BE2C (cell line): ENCODE measurements at regions not wholly inside any gene's neighbourhood (a gene's known extent, or its start where the extent isn't known, plus 50 kb on each side); places are given as distances from the start of the nearest gene placed in this dataset.

Experiments
- DNase-seq: peaks from one replicate; pipeline ENCODE4 v3.0.0-alpha.2; 2020
- H3K27me3 ChIP-seq: fragments of 250-450 bp; sonication (Bioruptor Pico); 2 replicates; pipeline ENCODE4 v1.5.1; 2020; ENCODE audit warnings: mild to moderate bottlenecking
- H3K36me3 ChIP-seq: fragments of 250-450 bp; sonication (Bioruptor Pico); 2 replicates; pipeline ENCODE4 v1.5.1; 2020; ENCODE audit warnings: mild to moderate bottlenecking
- H3K4me1 ChIP-seq: fragments of 250-450 bp; sonication (Bioruptor Pico); 2 replicates; pipeline ENCODE4 v1.5.1; 2020
- H3K4me3 ChIP-seq: 2 replicates; pipeline ENCODE4 v1.5.1; 2011; ENCODE audit warnings: low read depth, low read length
- H3K9me3 ChIP-seq: fragments of 250-450 bp; sonication (Bioruptor Pico); 2 replicates; pipeline ENCODE4 v1.5.1; 2020
- TF ChIP-seq, protein P1 (sequence below): IDR thresholded peaks from 2 replicates; pipeline ENCODE4 v1.5.1; 2012; ENCODE audit warnings: mild to moderate bottlenecking, low read depth, low read length

DNA sequence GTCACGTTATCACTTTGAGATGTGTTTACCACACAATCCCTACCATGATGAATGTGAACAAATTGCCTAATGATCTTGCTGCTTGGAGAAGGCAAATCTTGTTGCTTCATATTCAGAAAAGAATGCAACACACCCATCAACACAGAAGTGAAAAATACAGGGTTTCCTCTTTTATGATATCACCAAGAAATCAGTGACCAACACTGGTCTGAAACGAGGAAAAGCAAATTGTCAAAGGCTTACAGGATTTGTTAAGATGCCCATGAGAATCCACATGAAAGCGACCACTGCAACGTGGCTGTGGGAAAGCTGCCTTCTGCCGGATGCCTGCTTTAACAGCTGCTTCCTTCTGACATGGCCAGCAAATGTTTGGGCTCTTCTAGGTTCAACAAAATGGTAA lies 397.6 kb upstream of the LRATD1 start:
- H3K4me3 ChIP-seq = no peak overlapping the region
- H3K4me1 ChIP-seq = no peaks in the 10 kb centered on the region
- H3K36me3 ChIP-seq = no peaks in the 10 kb centered on the region
- peaks cover 6% of the 10 kb centered on the region; the same call in 1 of the 2 replicates for H3K27me3 ChIP-seq
- DNase-seq = no peak
- H3K9me3 ChIP-seq = no peaks in the 10 kb centered on the region
- TF ChIP-seq, protein P1, sequence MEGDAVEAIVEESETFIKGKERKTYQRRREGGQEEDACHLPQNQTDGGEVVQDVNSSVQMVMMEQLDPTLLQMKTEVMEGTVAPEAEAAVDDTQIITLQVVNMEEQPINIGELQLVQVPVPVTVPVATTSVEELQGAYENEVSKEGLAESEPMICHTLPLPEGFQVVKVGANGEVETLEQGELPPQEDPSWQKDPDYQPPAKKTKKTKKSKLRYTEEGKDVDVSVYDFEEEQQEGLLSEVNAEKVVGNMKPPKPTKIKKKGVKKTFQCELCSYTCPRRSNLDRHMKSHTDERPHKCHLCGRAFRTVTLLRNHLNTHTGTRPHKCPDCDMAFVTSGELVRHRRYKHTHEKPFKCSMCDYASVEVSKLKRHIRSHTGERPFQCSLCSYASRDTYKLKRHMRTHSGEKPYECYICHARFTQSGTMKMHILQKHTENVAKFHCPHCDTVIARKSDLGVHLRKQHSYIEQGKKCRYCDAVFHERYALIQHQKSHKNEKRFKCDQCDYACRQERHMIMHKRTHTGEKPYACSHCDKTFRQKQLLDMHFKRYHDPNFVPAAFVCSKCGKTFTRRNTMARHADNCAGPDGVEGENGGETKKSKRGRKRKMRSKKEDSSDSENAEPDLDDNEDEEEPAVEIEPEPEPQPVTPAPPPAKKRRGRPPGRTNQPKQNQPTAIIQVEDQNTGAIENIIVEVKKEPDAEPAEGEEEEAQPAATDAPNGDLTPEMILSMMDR = no peak

DNA sequence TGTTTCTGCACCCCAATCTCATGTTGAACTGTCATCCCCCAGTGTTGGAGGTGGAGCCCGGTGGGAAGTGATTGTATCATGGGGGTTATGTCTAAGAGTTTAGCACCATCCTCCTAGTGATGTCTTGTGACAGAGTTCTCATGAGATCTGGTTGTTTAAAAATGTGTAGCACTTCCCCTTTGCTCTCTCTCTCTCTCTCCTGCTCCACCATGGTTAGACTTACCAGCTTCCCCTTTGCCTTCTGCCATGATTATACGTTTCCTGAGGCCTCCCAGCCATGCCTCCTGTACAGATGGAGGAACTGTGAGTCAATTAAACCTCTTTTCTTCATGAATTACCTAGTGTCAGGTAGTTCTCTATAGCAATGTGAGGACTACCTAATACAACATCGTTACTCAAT lies 396.9 kb upstream of the LRATD1 start:
- Histone ChIP-seq H3K4me1 (no peaks in the 10 kb centered on the region), H3K36me3 (no peaks in the 10 kb centered on the region), H3K27me3 (peaks cover 11% of the 10 kb centered on the region), H3K4me3 (no peak overlapping the region), H3K9me3 (no peaks in the 10 kb centered on the region)
- no peak for DNase-seq
- TF ChIP-seq, protein P1 = no peak

DNA sequence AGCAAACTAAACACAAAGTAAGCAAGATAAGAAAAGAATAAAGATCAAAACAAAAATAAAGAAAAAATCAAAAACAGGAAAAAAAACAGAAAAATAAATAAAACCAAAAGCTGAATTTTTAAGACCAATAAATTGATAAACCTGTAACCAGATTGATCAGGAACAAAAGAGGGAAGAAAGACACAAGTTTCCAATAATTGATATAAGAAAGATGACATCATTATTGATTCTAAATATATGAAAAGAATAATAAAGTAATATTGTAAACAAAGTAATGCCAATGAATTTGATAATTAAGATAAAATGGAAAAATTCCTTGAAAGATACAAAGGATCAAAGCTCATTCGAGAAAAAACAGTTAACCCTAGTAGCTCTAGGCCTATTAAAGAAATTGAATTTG lies 394.6 kb upstream of the LRATD1 start:
- no peaks in the 10 kb centered on the region for H3K4me1 ChIP-seq
- TF ChIP-seq, protein P1 = no peak
- no peaks in the 10 kb centered on the region for H3K9me3 ChIP-seq
- DNase-seq = no peak
- H3K36me3 ChIP-seq = no peaks in the 10 kb centered on the region
- no peak overlapping the region for H3K4me3 ChIP-seq
- peaks cover 5% of the 10 kb centered on the region for H3K27me3 ChIP-seq

DNA sequence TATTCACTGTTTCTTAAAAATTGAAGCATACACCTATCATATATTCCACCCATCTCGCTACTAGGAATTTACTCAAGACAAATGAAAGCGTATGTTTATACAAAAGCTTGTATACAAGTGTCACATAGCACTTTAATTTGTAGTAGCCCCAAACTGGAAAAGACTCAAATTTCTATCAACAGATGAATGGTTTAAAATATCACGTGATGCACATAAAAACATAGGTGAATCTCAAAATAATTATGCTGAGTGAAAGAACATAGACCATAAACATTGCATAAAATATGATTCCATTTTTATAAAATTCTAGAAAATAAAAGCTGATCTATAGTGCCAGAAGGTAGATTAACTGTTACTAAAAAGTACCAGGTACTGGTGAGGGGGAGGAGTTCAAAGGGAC lies 392.9 kb upstream of the LRATD1 start:
- DNase-seq = no peak
- peaks cover 5% of the 10 kb centered on the region for H3K27me3 ChIP-seq
- H3K9me3 ChIP-seq = no peaks in the 10 kb centered on the region
- no peak overlapping the region for H3K4me3 ChIP-seq
- H3K4me1 ChIP-seq = no peaks in the 10 kb centered on the region
- TF ChIP-seq, protein P1 = no peak
- H3K36me3 ChIP-seq = no peaks in the 10 kb centered on the region

DNA sequence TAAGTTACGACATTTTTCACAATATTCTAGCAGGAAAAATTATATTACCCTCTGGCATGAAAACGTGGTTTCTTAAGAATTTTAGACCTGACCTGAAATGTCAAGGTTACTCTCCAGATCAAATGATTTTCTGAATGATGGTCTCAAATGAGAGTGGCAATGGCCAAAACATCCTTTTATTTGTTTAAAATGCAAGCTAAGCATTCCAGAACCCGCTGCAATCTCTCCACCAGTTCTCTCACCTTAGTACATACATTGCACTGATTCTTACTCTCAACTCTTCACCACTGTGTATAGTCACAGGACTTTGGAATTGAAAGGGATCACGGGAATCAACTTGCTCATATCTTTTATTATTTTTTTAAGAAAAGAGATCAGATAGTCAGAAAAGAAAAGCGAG lies 391.6 kb upstream of the LRATD1 start:
- H3K4me1 ChIP-seq = no peaks in the 10 kb centered on the region
- no peak for DNase-seq
- H3K36me3 ChIP-seq = no peaks in the 10 kb centered on the region
- no peak overlapping the region for H3K4me3 ChIP-seq
- H3K27me3 ChIP-seq = peaks cover 5% of the 10 kb centered on the region
- no peaks in the 10 kb centered on the region for H3K9me3 ChIP-seq
- TF ChIP-seq, protein P1 = no peak

DNA sequence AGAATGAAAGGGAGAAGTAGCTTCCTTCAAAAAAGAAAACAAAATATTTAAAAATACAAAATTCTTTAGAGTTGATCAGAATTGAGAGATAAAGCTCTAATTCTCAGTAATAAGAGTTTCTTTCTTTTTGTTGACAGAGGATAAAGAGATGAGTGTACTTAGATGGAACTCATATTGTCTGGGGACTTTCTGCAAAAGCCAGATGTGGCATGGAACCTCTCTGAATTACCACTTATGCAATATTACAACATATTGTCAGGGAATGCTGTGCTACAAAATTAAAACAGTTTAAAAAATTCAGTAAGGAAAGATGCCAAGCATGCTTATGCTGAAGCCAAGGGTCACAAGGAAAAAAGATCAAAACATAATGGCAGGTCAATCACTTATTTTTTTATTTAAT lies 386.6 kb upstream of the LRATD1 start:
- no peaks in the 10 kb centered on the region for H3K9me3 ChIP-seq
- no peaks in the 10 kb centered on the region for H3K36me3 ChIP-seq
- TF ChIP-seq, protein P1 = no peak
- no peaks in the 10 kb centered on the region; the same call in none of the 2 replicates for H3K27me3 ChIP-seq
- H3K4me3 ChIP-seq = no peak overlapping the region
- DNase-seq = no peak
- H3K4me1 ChIP-seq = no peaks in the 10 kb centered on the region
